ENCODE measurements at regions not wholly inside any gene's neighbourhood (a gene's known extent, or its start where the extent isn't known, plus 50 kb on each side); places are given as distances from the start of the nearest gene placed in this dataset.

DNA sequence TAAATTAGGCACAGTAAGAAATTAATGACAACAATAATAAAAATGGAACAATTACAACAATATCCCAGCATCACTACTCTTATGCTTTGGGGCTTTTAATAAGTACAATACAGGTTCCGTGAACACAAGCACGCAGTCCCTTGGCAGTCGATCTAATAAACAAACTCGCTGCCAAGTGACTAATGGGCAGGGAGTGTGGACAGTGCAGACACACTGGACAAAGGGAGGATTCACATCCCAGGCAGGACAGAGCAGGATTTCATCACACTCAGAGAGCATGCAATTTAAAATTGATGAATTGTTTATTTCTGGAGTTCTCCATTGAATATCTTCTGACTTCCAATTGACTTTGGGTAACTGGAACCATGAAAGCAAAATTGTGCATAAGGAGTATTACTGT lies 524.1 kb upstream of the CFAP20DC start:
- CTCF ChIA-PET = no interaction called here
- no peak for DNase-seq (ENCODE audit: extremely low spot score)
- POLR2A ChIA-PET = no interaction called here
- TF ChIP-seq NFRKB (IDR thresholded peaks at IDR 0.05) (no peak), FOXM1 (IDR thresholded peaks at IDR 0.05; ENCODE audit: borderline replicate concordance) (no peak), ZNF384 (IDR thresholded peaks at IDR 0.05) (no peak), TARDBP (IDR thresholded peaks at IDR 0.05) (no peak), ELF4 (IDR thresholded peaks at IDR 0.05) (no peak), LEF1 (IDR thresholded peaks at IDR 0.05; ENCODE audit: borderline replicate concordance) (no peak), HDGF (IDR thresholded peaks at IDR 0.05; ENCODE audit: borderline replicate concordance) (no peak), L3MBTL2 (conservative IDR thresholded peaks at IDR 0.05) (no peak), SUZ12 (IDR thresholded peaks at IDR 0.05) (no peak), SP1 (IDR thresholded peaks at IDR 0.05) (no peak), FOXA1 (IDR thresholded peaks at IDR 0.05) (no peak), FOXK2 (IDR thresholded peaks at IDR 0.05) (no peak), BHLHE40 (IDR thresholded peaks at IDR 0.05; ENCODE audit: borderline replicate concordance) (no peak), ARNT (IDR thresholded peaks at IDR 0.05) (no peak), CTBP1 (IDR thresholded peaks at IDR 0.05; ENCODE audit: borderline replicate concordance) (no peak)
- TF ChIP-seq, protein P1, sequence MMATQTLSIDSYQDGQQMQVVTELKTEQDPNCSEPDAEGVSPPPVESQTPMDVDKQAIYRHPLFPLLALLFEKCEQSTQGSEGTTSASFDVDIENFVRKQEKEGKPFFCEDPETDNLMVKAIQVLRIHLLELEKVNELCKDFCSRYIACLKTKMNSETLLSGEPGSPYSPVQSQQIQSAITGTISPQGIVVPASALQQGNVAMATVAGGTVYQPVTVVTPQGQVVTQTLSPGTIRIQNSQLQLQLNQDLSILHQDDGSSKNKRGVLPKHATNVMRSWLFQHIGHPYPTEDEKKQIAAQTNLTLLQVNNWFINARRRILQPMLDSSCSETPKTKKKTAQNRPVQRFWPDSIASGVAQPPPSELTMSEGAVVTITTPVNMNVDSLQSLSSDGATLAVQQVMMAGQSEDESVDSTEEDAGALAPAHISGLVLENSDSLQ (IDR thresholded peaks at IDR 0.05) = no peak

DNA sequence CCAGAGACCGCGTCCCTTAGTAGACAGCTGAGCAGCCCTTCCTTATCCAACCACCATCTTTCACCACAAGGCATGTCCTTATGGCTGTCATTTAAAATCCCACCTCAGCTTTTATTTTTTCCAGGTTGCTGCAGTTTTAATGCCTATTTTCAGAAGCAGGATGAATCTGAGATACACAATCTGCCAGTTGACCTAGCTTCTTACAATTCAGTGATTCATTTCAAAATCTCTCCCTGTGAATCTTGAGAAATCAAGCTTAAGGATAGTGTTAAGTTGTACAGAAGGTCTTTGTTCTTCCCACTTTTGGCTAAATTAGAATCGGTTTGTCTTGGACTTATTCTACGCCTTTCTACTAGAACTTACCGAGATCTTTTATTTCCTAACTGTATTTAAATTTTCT lies 522.3 kb upstream of the CFAP20DC start:
- CTCF ChIA-PET = no interaction called here
- no peak for DNase-seq (ENCODE audit: extremely low spot score)
- POLR2A ChIA-PET = no interaction called here
- TF ChIP-seq HDGF (IDR thresholded peaks at IDR 0.05; ENCODE audit: borderline replicate concordance) (no peak), FOXM1 (IDR thresholded peaks at IDR 0.05; ENCODE audit: borderline replicate concordance) (no peak), BHLHE40 (IDR thresholded peaks at IDR 0.05; ENCODE audit: borderline replicate concordance) (no peak), FOXA1 (IDR thresholded peaks at IDR 0.05) (no peak), ARNT (IDR thresholded peaks at IDR 0.05) (no peak), LEF1 (IDR thresholded peaks at IDR 0.05; ENCODE audit: borderline replicate concordance) (no peak), L3MBTL2 (conservative IDR thresholded peaks at IDR 0.05) (no peak), CTBP1 (IDR thresholded peaks at IDR 0.05; ENCODE audit: borderline replicate concordance) (no peak), SP1 (IDR thresholded peaks at IDR 0.05) (no peak), ZNF384 (IDR thresholded peaks at IDR 0.05) (no peak), ELF4 (IDR thresholded peaks at IDR 0.05) (no peak), SUZ12 (IDR thresholded peaks at IDR 0.05) (no peak)

DNA sequence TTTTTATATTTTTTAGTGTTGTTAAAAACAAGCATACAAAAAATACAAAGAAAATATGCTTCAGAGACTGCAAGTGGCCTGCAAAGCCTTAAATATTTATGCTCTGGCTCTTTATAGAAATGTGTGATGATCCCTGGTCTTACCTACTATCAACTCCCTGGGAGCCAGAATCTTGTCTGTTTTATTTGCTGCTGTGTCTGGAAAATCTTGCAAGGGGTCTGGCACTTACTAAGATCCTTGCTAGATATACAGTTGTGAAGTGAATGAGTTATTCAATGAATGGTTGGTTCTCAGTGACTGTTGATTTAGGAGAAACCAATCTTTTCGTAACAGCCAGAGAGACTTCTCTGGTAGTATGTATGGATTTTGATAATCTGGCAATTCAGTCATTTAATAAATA lies 521.0 kb upstream of the CFAP20DC start:
- POLR2A ChIA-PET = no interaction called here
- TF ChIP-seq BHLHE40 (IDR thresholded peaks at IDR 0.05; ENCODE audit: borderline replicate concordance) = no peak
- no peak for TF ChIP-seq L3MBTL2 (conservative IDR thresholded peaks at IDR 0.05)
- TF ChIP-seq NFRKB (IDR thresholded peaks at IDR 0.05) = no peak
- no peak for TF ChIP-seq HDGF (IDR thresholded peaks at IDR 0.05; ENCODE audit: borderline replicate concordance)
- no peak for TF ChIP-seq ARNT (IDR thresholded peaks at IDR 0.05)
- no peak for TF ChIP-seq CTBP1 (IDR thresholded peaks at IDR 0.05; ENCODE audit: borderline replicate concordance)
- no peak for TF ChIP-seq LEF1 (IDR thresholded peaks at IDR 0.05; ENCODE audit: borderline replicate concordance)
- no peak for TF ChIP-seq FOXK2 (IDR thresholded peaks at IDR 0.05)
- no peak for TF ChIP-seq FOXA1 (IDR thresholded peaks at IDR 0.05)
- CTCF ChIA-PET = no interaction called here
- no peak for DNase-seq (ENCODE audit: extremely low spot score)

DNA sequence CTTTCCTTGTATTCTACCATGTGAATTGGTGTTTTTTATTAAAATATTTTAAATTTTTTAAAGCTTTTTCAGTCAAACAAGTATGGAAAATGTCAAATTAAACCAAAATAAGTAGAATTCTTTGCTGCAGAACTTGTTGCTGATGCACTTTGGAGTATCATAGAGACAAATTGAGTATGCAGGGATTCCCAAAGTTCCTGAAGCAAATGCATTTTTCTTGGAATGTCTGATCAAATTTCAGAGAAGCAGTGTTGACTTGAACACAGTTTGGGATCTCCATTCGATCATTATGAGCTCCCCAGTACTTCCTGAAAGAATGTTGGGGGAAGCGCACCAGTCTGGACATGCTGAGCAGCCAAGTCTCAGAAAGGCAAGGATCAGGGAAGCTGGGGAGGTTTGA lies 517.8 kb upstream of the CFAP20DC start:
- ChIA-PET CTCF (no interaction called here), POLR2A (no interaction called here)
- TF ChIP-seq, protein P1 (IDR thresholded peaks at IDR 0.05) = no peak
- TF ChIP-seq ZNF384 (IDR thresholded peaks at IDR 0.05) = no peak
- no peak for TF ChIP-seq BHLHE40 (IDR thresholded peaks at IDR 0.05; ENCODE audit: borderline replicate concordance)
- TF ChIP-seq SUZ12 (IDR thresholded peaks at IDR 0.05) = no peak
- no peak for TF ChIP-seq FOXK2 (IDR thresholded peaks at IDR 0.05)
- no peak for TF ChIP-seq TARDBP (IDR thresholded peaks at IDR 0.05)
- no peak for TF ChIP-seq L3MBTL2 (conservative IDR thresholded peaks at IDR 0.05)
- TF ChIP-seq ARNT (IDR thresholded peaks at IDR 0.05) = no peak
- TF ChIP-seq LEF1 (IDR thresholded peaks at IDR 0.05; ENCODE audit: borderline replicate concordance) = no peak
- no peak for TF ChIP-seq NFRKB (IDR thresholded peaks at IDR 0.05)
- TF ChIP-seq HDGF (IDR thresholded peaks at IDR 0.05; ENCODE audit: borderline replicate concordance) = no peak
- TF ChIP-seq ELF4 (IDR thresholded peaks at IDR 0.05) = no peak
- no peak for TF ChIP-seq FOXM1 (IDR thresholded peaks at IDR 0.05; ENCODE audit: borderline replicate concordance)
- no peak for TF ChIP-seq FOXA1 (IDR thresholded peaks at IDR 0.05)
- TF ChIP-seq SP1 (IDR thresholded peaks at IDR 0.05) = no peak
- no peak for TF ChIP-seq CTBP1 (IDR thresholded peaks at IDR 0.05; ENCODE audit: borderline replicate concordance)
- DNase-seq (ENCODE audit: extremely low spot score) = no peak

DNA sequence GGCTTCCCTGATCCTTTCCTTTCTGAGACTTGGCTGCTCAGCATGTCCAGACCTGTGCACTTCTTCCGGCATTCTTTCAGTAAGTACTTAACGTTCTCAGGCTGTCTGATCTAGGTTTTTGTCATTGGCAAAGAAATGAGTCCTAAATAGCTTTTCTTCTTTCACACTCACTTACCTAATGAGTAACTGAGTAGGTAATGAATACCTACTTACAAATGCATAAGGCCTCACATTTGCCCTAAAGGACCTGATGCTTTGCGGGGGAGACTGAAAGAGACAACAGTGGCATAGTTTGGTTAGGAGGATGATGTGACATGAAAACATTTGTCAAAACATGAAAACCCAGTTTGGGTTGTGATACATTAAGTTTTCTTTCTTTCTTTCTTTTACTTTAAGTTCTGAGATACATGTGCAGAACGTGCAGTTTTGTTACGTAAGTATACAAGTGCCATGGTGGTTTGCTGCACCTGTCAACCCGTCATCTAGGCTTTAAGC lies 516.7 kb upstream of the CFAP20DC start:
- POLR2A ChIA-PET = no interaction called here
- CTCF ChIA-PET = no interaction called here
- TF ChIP-seq FOXM1 (IDR thresholded peaks at IDR 0.05; ENCODE audit: borderline replicate concordance) (no peak), SP1 (IDR thresholded peaks at IDR 0.05) (no peak), ARNT (IDR thresholded peaks at IDR 0.05) (no peak), FOXK2 (IDR thresholded peaks at IDR 0.05) (no peak), CTBP1 (IDR thresholded peaks at IDR 0.05; ENCODE audit: borderline replicate concordance) (no peak), TARDBP (IDR thresholded peaks at IDR 0.05) (no peak)
- TF ChIP-seq, protein P1 (IDR thresholded peaks at IDR 0.05) = no peak
- DNase-seq (ENCODE audit: extremely low spot score) = no peak

DNA sequence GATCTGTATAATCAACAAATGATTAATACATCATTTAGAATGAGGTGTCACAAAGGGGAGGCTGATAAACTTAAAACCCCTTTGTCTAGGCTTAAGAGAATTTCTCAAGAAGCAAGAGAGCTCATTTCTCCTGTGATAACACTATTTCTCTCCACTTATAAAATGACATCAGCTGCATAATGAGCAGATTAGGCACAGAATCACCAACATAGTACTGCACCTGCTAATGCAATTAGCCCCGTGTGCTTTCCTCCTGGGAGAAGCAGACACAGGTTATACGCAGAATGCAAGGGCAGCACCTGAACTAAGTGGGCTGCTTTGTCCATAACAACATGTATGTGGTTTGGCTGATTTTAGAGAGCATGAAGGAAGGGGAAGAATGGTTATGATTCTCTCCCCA lies 515.3 kb upstream of the CFAP20DC start:
- CTCF ChIA-PET = no interaction called here
- no peak for DNase-seq (ENCODE audit: extremely low spot score)
- POLR2A ChIA-PET = no interaction called here
- TF ChIP-seq TARDBP (IDR thresholded peaks at IDR 0.05) (no peak), FOXK2 (IDR thresholded peaks at IDR 0.05) (no peak), LEF1 (IDR thresholded peaks at IDR 0.05; ENCODE audit: borderline replicate concordance) (no peak), SP1 (IDR thresholded peaks at IDR 0.05) (no peak), BHLHE40 (IDR thresholded peaks at IDR 0.05; ENCODE audit: borderline replicate concordance) (no peak), FOXA1 (IDR thresholded peaks at IDR 0.05) (no peak), NFRKB (IDR thresholded peaks at IDR 0.05) (no peak), L3MBTL2 (conservative IDR thresholded peaks at IDR 0.05) (no peak), ZNF384 (IDR thresholded peaks at IDR 0.05) (no peak), ELF4 (IDR thresholded peaks at IDR 0.05) (no peak), FOXM1 (IDR thresholded peaks at IDR 0.05; ENCODE audit: borderline replicate concordance) (no peak), SUZ12 (IDR thresholded peaks at IDR 0.05) (no peak), ARNT (IDR thresholded peaks at IDR 0.05) (no peak), HDGF (IDR thresholded peaks at IDR 0.05; ENCODE audit: borderline replicate concordance) (no peak), CTBP1 (IDR thresholded peaks at IDR 0.05; ENCODE audit: borderline replicate concordance) (no peak)
- TF ChIP-seq, protein P1 (IDR thresholded peaks at IDR 0.05) = no peak
